ENCODE measurements at regions not wholly inside any gene's neighbourhood (a gene's known extent, or its start where the extent isn't known, plus 50 kb on each side); places are given as distances from the start of the nearest gene placed in this dataset.

- TF ChIP-seq, protein P1, sequence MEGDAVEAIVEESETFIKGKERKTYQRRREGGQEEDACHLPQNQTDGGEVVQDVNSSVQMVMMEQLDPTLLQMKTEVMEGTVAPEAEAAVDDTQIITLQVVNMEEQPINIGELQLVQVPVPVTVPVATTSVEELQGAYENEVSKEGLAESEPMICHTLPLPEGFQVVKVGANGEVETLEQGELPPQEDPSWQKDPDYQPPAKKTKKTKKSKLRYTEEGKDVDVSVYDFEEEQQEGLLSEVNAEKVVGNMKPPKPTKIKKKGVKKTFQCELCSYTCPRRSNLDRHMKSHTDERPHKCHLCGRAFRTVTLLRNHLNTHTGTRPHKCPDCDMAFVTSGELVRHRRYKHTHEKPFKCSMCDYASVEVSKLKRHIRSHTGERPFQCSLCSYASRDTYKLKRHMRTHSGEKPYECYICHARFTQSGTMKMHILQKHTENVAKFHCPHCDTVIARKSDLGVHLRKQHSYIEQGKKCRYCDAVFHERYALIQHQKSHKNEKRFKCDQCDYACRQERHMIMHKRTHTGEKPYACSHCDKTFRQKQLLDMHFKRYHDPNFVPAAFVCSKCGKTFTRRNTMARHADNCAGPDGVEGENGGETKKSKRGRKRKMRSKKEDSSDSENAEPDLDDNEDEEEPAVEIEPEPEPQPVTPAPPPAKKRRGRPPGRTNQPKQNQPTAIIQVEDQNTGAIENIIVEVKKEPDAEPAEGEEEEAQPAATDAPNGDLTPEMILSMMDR (IDR thresholded peaks at IDR 0.05) = no peak
- TF ChIP-seq POLR2A (IDR thresholded peaks at IDR 0.05) = no peak
Observed at GRCh38 chr10:60707841-60708240, 70.4 kb upstream of the CDK1 start.

All from heart left ventricle (tissue), 13 donors.